GM12878 (cell line): ENCODE measurements at regions not wholly inside any gene's neighbourhood (a gene's known extent, or its start where the extent isn't known, plus 50 kb on each side); places are given as distances from the start of the nearest gene placed in this dataset.

ENCODE experiments used
- ATAC-seq: fragments of 200-7000 bp; cut with Tn5 transposase; 3 replicates; pipeline ENCODE4 v1.9.1; 2020; ENCODE audit warnings: mild to moderate bottlenecking, moderate library complexity
- BruUV-seq: library from RNA; stranded (reverse); fragments of 400-500 nt; replicated peaks from 2 replicates; lab custom pipeline; 2021; lab: Mats Ljungman, UMichigan
- CTCF ChIA-PET: fragments of 300-600 bp; sonication (Branson Sonifier 250); formaldehyde crosslinking; extraction: SDS; loops from one replicate; lab custom pipeline; 2021; ENCODE audit warnings: inconsistent platforms; lab: Yijun Ruan, JAX
- POLR2A ChIA-PET: fragments of 350-600 bp; formaldehyde crosslinking; extraction: SDS; loops from one replicate; lab custom pipeline; 2021; ENCODE audit warnings: inconsistent platforms; lab: Charles Lee
- RAD21 ChIA-PET: fragments of 300-600 bp; sonication (Branson Sonifier 250); formaldehyde crosslinking; loops from one replicate; lab custom pipeline; 2023; ENCODE audit warnings: antibody characterized with exemption; ENCODE audit not compliant: unreplicated experiment; lab: Charles Lee
- SMC1A ChIA-PET: fragments of 300-600 bp; sonication (Branson Sonifier 250); formaldehyde crosslinking; loops from one replicate; lab custom pipeline; 2023; ENCODE audit not compliant: unreplicated experiment, uncharacterized antibody; lab: Charles Lee
- DNase-seq: peaks from one replicate; pipeline ENCODE4 v3.0.0-alpha.2; 2011; ENCODE audit warnings: low read depth, low spot score
- FAIRE-seq: peaks from 3 replicates; lab custom pipeline; 2011; peaks lifted over from hg19 to GRCh38; lab: Jason Lieb, UNC
- H2AFZ ChIP-seq: 2 replicates; pipeline ENCODE4 v1.6.0; 2011; ENCODE audit warnings: low read depth, low read length, control low read depth; ENCODE audit not compliant: control insufficient read depth
- H3K27ac ChIP-seq: 2 replicates; pipeline ENCODE4 v1.5.1; 2011; ENCODE audit warnings: control low read depth; ENCODE audit not compliant: control insufficient read depth, insufficient read depth
- H3K27me3 ChIP-seq, 2 experiments: replicated peaks in 1 of 2; 2 replicates each; pipeline versions ENCODE4 v1.6.0 to v1.6.1; 2011; ENCODE audit warnings: low read length in 1 of 2; ENCODE audit not compliant: control insufficient read depth in 2 of 2, insufficient read depth in 2 of 2
- H3K36me3 ChIP-seq, 2 experiments: 2 replicates each; pipeline ENCODE4 v1.5.1; 2011; ENCODE audit warnings: low read length in 1 of 2; ENCODE audit not compliant: control insufficient read depth in 2 of 2, insufficient read depth in 2 of 2
- H3K4me1 ChIP-seq: 2 replicates; pipeline ENCODE4 v1.6.1; 2011; ENCODE audit warnings: mild to moderate bottlenecking, low read length, moderate library complexity, mixed read lengths; ENCODE audit not compliant: control insufficient read depth, insufficient read depth
- H3K4me2 ChIP-seq: 2 replicates; pipeline ENCODE4 v1.6.0; 2011; ENCODE audit warnings: control low read depth; ENCODE audit not compliant: control insufficient read depth, insufficient read depth
- H3K4me3 ChIP-seq: fragments of 200-600 bp; sonication (generic); 2 replicates; pipeline ENCODE4 v1.5.1; 2016
- H3K79me2 ChIP-seq: 2 replicates; pipeline ENCODE4 v1.6.0; 2011; ENCODE audit warnings: low read length; ENCODE audit not compliant: control insufficient read depth, insufficient read depth
- H3K9ac ChIP-seq: 2 replicates; pipeline ENCODE4 v1.8.0; 2011; ENCODE audit warnings: low read length, control low read depth, mixed read lengths; ENCODE audit not compliant: control insufficient read depth, insufficient read depth
- H3K9me3 ChIP-seq: replicated peaks from 3 replicates; pipeline ENCODE4 v1.5.1; 2011; ENCODE audit warnings: mild to moderate bottlenecking, low read length; ENCODE audit not compliant: control insufficient read depth, insufficient read depth
- H4K20me1 ChIP-seq: 2 replicates; pipeline ENCODE4 v1.6.0; 2011; ENCODE audit not compliant: control insufficient read depth, insufficient read depth
- EED ChIP-seq: sonication (generic); IDR thresholded peaks from 2 replicates; pipeline ENCODE4 v1.6.1; 2016; ENCODE audit warnings: antibody characterized with exemption, low read depth
- RAD51 ChIP-seq: fragments of 450-650 bp; IDR thresholded peaks from 2 replicates; pipeline ENCODE4 v1.6.1; 2016; ENCODE audit warnings: moderate library complexity, mild to moderate bottlenecking, inconsistent platforms
- SIX5 ChIP-seq: IDR thresholded peaks from 2 replicates; pipeline ENCODE4 v1.6.1; 2011; ENCODE audit warnings: mild to moderate bottlenecking, low read depth, low read length, moderate library complexity; ENCODE audit not compliant: severe bottlenecking
- ZNF592 ChIP-seq: fragments of 450-650 bp; IDR thresholded peaks from 2 replicates; pipeline ENCODE4 v1.6.1; 2017; ENCODE audit warnings: mild to moderate bottlenecking, moderate library complexity
- WGBS: methylation state at CpG from one replicate; pipeline ENCODE4 v1.1.6; 2016; ENCODE audit warnings: low lambda C conversion rate; ENCODE audit not compliant: insufficient replicate concordance, insufficient coverage; ENCODE audit errors: missing lambda C conversion rate; 5-methylcytosine and 5-hydroxymethylcytosine counted together
- in situ Hi-C: fragments of 300-500 bp; cut with MboI; formaldehyde crosslinking; loops from 9 replicates; pipeline ENCODE4 v1.14.3; 2018; ENCODE audit warnings: mixed read lengths
- intact Hi-C: fragments of 100-400 bp; cut with micrococcal nuclease; formaldehyde crosslinking; loops from one replicate; pipeline ENCODE4 v1.14.2; 2022; ENCODE audit not compliant: unreplicated experiment
- TF ChIP-seq, protein P1 (sequence below): IDR thresholded peaks from 2 replicates; pipeline ENCODE4 v1.6.1; 2011; ENCODE audit warnings: mild to moderate bottlenecking, low read depth, low read length, moderate library complexity; ENCODE audit not compliant: insufficient replicate concordance

GRCh38 chrX:110519501-110519900, 160.9 kb downstream of the RTL9 start:
- 9% methylated on average over 3 of the region's 3 CpGs for WGBS
- Histone ChIP-seq H3K4me3 (no peak overlapping the region), H3K4me1 (no peaks in the 10 kb centered on the region), H3K9ac (no peak overlapping the region), H2AFZ (no peak overlapping the region), H3K9me3 (no peaks in the 10 kb centered on the region), H3K36me3 (no peaks in the 10 kb centered on the region), H3K4me2 (no peak overlapping the region), H3K27me3 (no peaks in the 10 kb centered on the region), H3K79me2 (no peaks in the 10 kb centered on the region), H4K20me1 (no peaks in the 10 kb centered on the region), H3K27ac (no peak overlapping the region)
- ChIA-PET POLR2A (no interaction called here), RAD21 (no interaction called here), SMC1A (no interaction called here), CTCF (interaction anchor here (0.7 kb wide), 1 partner anchor 231 kb away, joined by 3 read pairs; no protein-coding TSS in a partner anchor)
- intact Hi-C loops (no loop called here), in situ Hi-C loops (no loop called here)
- TF ChIP-seq EED (no peak), SIX5 (no peak), ZNF592 (no peak), RAD51 (no peak)
- TF ChIP-seq, protein P1, sequence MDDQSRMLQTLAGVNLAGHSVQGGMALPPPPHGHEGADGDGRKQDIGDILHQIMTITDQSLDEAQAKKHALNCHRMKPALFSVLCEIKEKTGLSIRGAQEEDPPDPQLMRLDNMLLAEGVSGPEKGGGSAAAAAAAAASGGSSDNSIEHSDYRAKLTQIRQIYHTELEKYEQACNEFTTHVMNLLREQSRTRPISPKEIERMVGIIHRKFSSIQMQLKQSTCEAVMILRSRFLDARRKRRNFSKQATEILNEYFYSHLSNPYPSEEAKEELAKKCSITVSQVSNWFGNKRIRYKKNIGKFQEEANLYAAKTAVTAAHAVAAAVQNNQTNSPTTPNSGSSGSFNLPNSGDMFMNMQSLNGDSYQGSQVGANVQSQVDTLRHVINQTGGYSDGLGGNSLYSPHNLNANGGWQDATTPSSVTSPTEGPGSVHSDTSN, result no peak
- ATAC-seq (no peak), DNase-seq (no peak), FAIRE-seq (no peak)
- no TSS peak for BruUV-seq
